Natural killer cell (primary cell): ENCODE measurements at regions not wholly inside any gene's neighbourhood (a gene's known extent, or its start where the extent isn't known, plus 50 kb on each side); places are given as distances from the start of the nearest gene placed in this dataset.

Source experiments
- ATAC-seq, 3 donors: fragments of 150-1000 bp in 2 of 3; fragments of 200-7000 bp in 1 of 3; cut with Tn5 transposase; 1 replicate in 1 of 3; 2 replicates in 2 of 3; pipeline ENCODE4 v1.10.0; 2021; ENCODE audit warnings: mild to moderate bottlenecking in 2 of 3, moderate library complexity in 2 of 3
- DNase-seq, 2 donors: peaks; one replicate each; pipeline versions ENCODE4 v3.0.0 to v3.0.0-alpha.2; 2013 to 2021; ENCODE audit warnings: mixed read lengths in 1 of 2
- H3K27ac ChIP-seq: one replicate; pipeline ENCODE4 v1.5.1; 2013; ENCODE audit warnings: mild to moderate bottlenecking, low read length
- H3K27me3 ChIP-seq: one replicate; pipeline ENCODE4 v1.6.1; 2013; ENCODE audit warnings: low read length; ENCODE audit not compliant: control insufficient read depth, insufficient read depth
- H3K36me3 ChIP-seq: one replicate; pipeline ENCODE4 v1.6.1; 2013; ENCODE audit warnings: low read length; ENCODE audit not compliant: control insufficient read depth, insufficient read depth
- H3K4me1 ChIP-seq: one replicate; pipeline ENCODE4 v1.6.1; 2013; ENCODE audit warnings: low read length; ENCODE audit not compliant: control insufficient read depth, insufficient read depth
- H3K4me3 ChIP-seq: one replicate; pipeline ENCODE4 v1.5.1; 2013; ENCODE audit warnings: low read length
- H3K9me3 ChIP-seq: one replicate; pipeline ENCODE4 v1.6.1; 2013; ENCODE audit warnings: low read length; ENCODE audit not compliant: control insufficient read depth, insufficient read depth
- H3K27ac Mint-ChIP-seq, 2 donors: one replicate each; pipeline ENCODE4 v1.8.0; 2022; ENCODE audit warnings: mild to moderate bottlenecking in 2 of 2, mixed read lengths in 2 of 2, moderate library complexity in 1 of 2
- H3K27me3 Mint-ChIP-seq, 2 donors: one replicate each; pipeline ENCODE4 v1.8.0; 2022; ENCODE audit warnings: low read depth in 2 of 2, mixed read lengths in 2 of 2
- H3K36me3 Mint-ChIP-seq: one replicate; pipeline ENCODE4 v1.8.0; 2022; ENCODE audit warnings: mixed read lengths
- H3K4me1 Mint-ChIP-seq, 2 donors: one replicate each; pipeline ENCODE4 v1.8.0; 2022; ENCODE audit warnings: mixed read lengths in 2 of 2
- H3K4me3 Mint-ChIP-seq: one replicate; pipeline ENCODE4 v1.8.0; 2022; ENCODE audit warnings: mild to moderate bottlenecking, moderate library complexity, mixed read lengths
- H3K9me3 Mint-ChIP-seq, 2 donors: one replicate each; pipeline ENCODE4 v1.8.0; 2022; ENCODE audit warnings: mixed read lengths in 2 of 2
- CTCF ChIP-seq: fragments of 200-600 bp; IDR thresholded peaks from one replicate; pipeline ENCODE4 v1.8.0; 2022; ENCODE audit warnings: antibody characterized with exemption
- WGBS: methylation state at CpG from one replicate; pipeline ENCODE4 v1.1.7; 2013; ENCODE audit warnings: missing lambda C conversion rate; ENCODE audit not compliant: insufficient coverage; 5-methylcytosine and 5-hydroxymethylcytosine counted together
- intact Hi-C: fragments of 100-400 bp; cut with micrococcal nuclease; formaldehyde crosslinking; loops from one replicate; pipeline ENCODE4 v1.14.2; 2022

GRCh38 chr4:178712486-178712885 lies 1270.2 kb upstream of the AGA start:
- H3K4me3 Mint-ChIP-seq, result no peak overlapping the region
- peaks cover 11% of the 10 kb centered on the region for H3K9me3 ChIP-seq
- H3K36me3 Mint-ChIP-seq, result peaks cover 5% of the 10 kb centered on the region
- intact Hi-C loops, result no loop called here
- no CpG with 5 or more reads among the region's 1 CpG for WGBS
- H3K4me1 ChIP-seq, result no peaks in the 10 kb centered on the region
- no peak for ATAC-seq
- no peaks in the 10 kb centered on the region for H3K36me3 ChIP-seq
- DNase-seq, result no peak
- no peak overlapping the region for H3K4me3 ChIP-seq
- peaks cover 6 to 15% of the 10 kb centered on the region in 2 donors for H3K9me3 Mint-ChIP-seq
- no peaks in the 10 kb centered on the region for H3K4me1 Mint-ChIP-seq
- no peak overlapping the region for H3K27ac Mint-ChIP-seq
- no peaks in the 10 kb centered on the region for H3K27me3 ChIP-seq
- H3K27me3 Mint-ChIP-seq, result no peaks in the 10 kb centered on the region
- no peak overlapping the region for H3K27ac ChIP-seq
- no peak for TF ChIP-seq CTCF

GRCh38 chr4:178738026-178738425 lies 1295.8 kb upstream of the AGA start:
- no peaks in the 10 kb centered on the region for H3K27me3 ChIP-seq
- ATAC-seq (no peak), DNase-seq (no peak)
- H3K27ac ChIP-seq, result no peak overlapping the region
- Mint-ChIP-seq H3K36me3 (no peaks in the 10 kb centered on the region), H3K4me3 (no peak overlapping the region), H3K4me1 (no peaks in the 10 kb centered on the region), H3K27ac (no peak overlapping the region), H3K27me3 (no peaks in the 10 kb centered on the region), H3K9me3 (peaks cover 7 to 15% of the 10 kb centered on the region in 2 donors)
- TF ChIP-seq CTCF, result no peak
- peaks cover 5% of the 10 kb centered on the region for H3K9me3 ChIP-seq
- no peaks in the 10 kb centered on the region for H3K36me3 ChIP-seq
- WGBS, result 100% methylated on average over 2 of the region's 4 CpGs
- intact Hi-C loops, result no loop called here
- H3K4me1 ChIP-seq, result no peaks in the 10 kb centered on the region
- H3K4me3 ChIP-seq, result no peak overlapping the region

- no peak overlapping the region for H3K27ac ChIP-seq
- Mint-ChIP-seq H3K9me3 (peaks cover 13 to 23% of the 10 kb centered on the region in 2 donors), H3K27ac (no peak overlapping the region), H3K36me3 (no peaks in the 10 kb centered on the region), H3K4me1 (no peaks in the 10 kb centered on the region), H3K4me3 (no peak overlapping the region), H3K27me3 (no peaks in the 10 kb centered on the region)
- no peaks in the 10 kb centered on the region for H3K36me3 ChIP-seq
- H3K27me3 ChIP-seq, result no peaks in the 10 kb centered on the region
- ATAC-seq (no peak), DNase-seq (no peak)
- no peak for TF ChIP-seq CTCF
- intact Hi-C loops, result no loop called here
- WGBS, result no CpG with 5 or more reads among the region's 1 CpG
- H3K4me3 ChIP-seq, result no peak overlapping the region
- peaks cover 3% of the 10 kb centered on the region for H3K9me3 ChIP-seq
- no peaks in the 10 kb centered on the region for H3K4me1 ChIP-seq
These were observed 1303.0 kb upstream of the AGA start for GRCh38 chr4:178745203-178745602.

GRCh38 chr4:178752954-178753525 lies 1310.8 kb upstream of the AGA start:
- Histone ChIP-seq H3K27ac (no peak overlapping the region), H3K4me1 (no peaks in the 10 kb centered on the region), H3K36me3 (no peaks in the 10 kb centered on the region), H3K9me3 (no peaks in the 10 kb centered on the region), H3K4me3 (no peak overlapping the region), H3K27me3 (no peaks in the 10 kb centered on the region)
- Mint-ChIP-seq H3K27me3 (no peaks in the 10 kb centered on the region), H3K4me1 (no peaks in the 10 kb centered on the region), H3K9me3 (peaks cover 14 to 21% of the 10 kb centered on the region in 2 donors), H3K36me3 (no peaks in the 10 kb centered on the region), H3K27ac (no peak overlapping the region), H3K4me3 (no peak overlapping the region)
- WGBS, result 46% methylated on average over 1 of the region's 2 CpGs
- intact Hi-C loops, result no loop called here
- DNase-seq (no peak), ATAC-seq (no peak)
- TF ChIP-seq CTCF, result no peak
